Heart right ventricle (tissue), 16 donors: ENCODE measurements at regions not wholly inside any gene's neighbourhood (a gene's known extent, or its start where the extent isn't known, plus 50 kb on each side); places are given as distances from the start of the nearest gene placed in this dataset.

Source experiments
- ATAC-seq, 8 donors: fragments of 200-7000 bp; cut with Tn5 transposase; one replicate each; pipeline ENCODE4 v1.9.1; 2020; ENCODE audit warnings: mild to moderate bottlenecking in 8 of 8, moderate library complexity in 8 of 8, moderate number of reproducible peaks in 1 of 8
- DNase-seq, 2 donors: peaks; one replicate each; pipeline ENCODE4 v3.0.0-alpha.2; 2020
- H3K27ac ChIP-seq, 10 donors: fragments of 200-600 bp; sonication (generic) in 2 of 10; one replicate each; pipeline versions ENCODE4 v1.5.0 to v1.8.0; 2020 to 2022; ENCODE audit warnings: mild to moderate bottlenecking in 3 of 10
- H3K27me3 ChIP-seq, 7 donors: fragments of 200-600 bp; one replicate each; pipeline ENCODE4 v1.8.0; 2021 to 2022; ENCODE audit warnings: mild to moderate bottlenecking in 2 of 7
- H3K36me3 ChIP-seq, 9 donors: fragments of 200-600 bp; sonication (generic) in 1 of 9; one replicate each; pipeline versions ENCODE4 v1.5.0 to v1.8.0; 2020 to 2022; ENCODE audit warnings: mild to moderate bottlenecking in 2 of 9
- H3K4me1 ChIP-seq, 9 donors: fragments of 200-600 bp; sonication (generic) in 1 of 9; one replicate each; pipeline versions ENCODE4 v1.5.0 to v1.8.0; 2020 to 2022; ENCODE audit warnings: mild to moderate bottlenecking in 4 of 9
- H3K4me3 ChIP-seq, 10 donors: fragments of 200-600 bp; sonication (generic) in 2 of 10; one replicate each; pipeline versions ENCODE4 v1.5.0 to v1.8.0; 2020 to 2022; ENCODE audit warnings: mild to moderate bottlenecking in 7 of 10, moderate library complexity in 2 of 10
- H3K9me3 ChIP-seq, 11 donors: fragments of 200-600 bp in 10 of 11; sonication (generic) in 2 of 11; one replicate each; pipeline versions ENCODE4 v1.5.0 to v1.8.0; 2013 to 2022; ENCODE audit warnings: mild to moderate bottlenecking in 2 of 11, control low read depth in 1 of 11, moderate library complexity in 1 of 11
- CTCF ChIP-seq, 9 donors: fragments of 200-600 bp; sonication (generic) in 2 of 9; IDR thresholded peaks; one replicate each; pipeline versions ENCODE4 v1.5.0 to v1.8.0; 2021 to 2022; ENCODE audit warnings: antibody characterized with exemption in 9 of 9, mild to moderate bottlenecking in 5 of 9, moderate library complexity in 1 of 9
- WGBS, 2 donors: extraction: QIAGEN DNeasy Blood & Tissue Kit; methylation state at CpG; one replicate each; pipeline ENCODE4 v1.1.7; 2013; ENCODE audit warnings: inconsistent platforms in 1 of 2; 5-methylcytosine and 5-hydroxymethylcytosine counted together
- intact Hi-C, 10 donors: fragments of 100-400 bp; cut with DNase I; formaldehyde crosslinking; loops; one replicate each; pipeline versions ENCODE4 v1.11.1 to v1.14.2; 2022
- donor health status: Arrhythmogenic right ventricular cardiomyopathy.
- donor health status: ischemic (EF 13 %, LVEDD 7.1; RV severe dilation, severe dysfunction).
- donor health status: healthy with polysubstance abuse.
- donor health status: DM: no; HTN: yes; CAD: no.
- donor health status: DM: no; HTN: no; CAD: no.
- donor health status: ischemic (EF 25% LVEDD 6.9; RV normal size, moderate dysfunction).
- donor health status: ischemic (EF 25% LVEDD 5.7; RV mildly dilated, moderate dysfunction).
- donor health status: healthy.
- donor health status: DM: yes; HTN: yes; CAD: no.
- donor health status: Ischemic cardiomyopathy.
- donor health status: ischemic (EF 35%, LVEDD 5.7; RV mildly dilated, moderate dysfunction).
- donor health status: nonischemic (EF 11% LVEDD 7.7; RV severe dilation, severe dysfunction).
- donor health status: DM: yes; HTN: yes; CAD: no.
- donor health status: PGD.
- donor health status: ischemic (EF 29% LVEDD 5.4; RV normal size, mild dysfunction).
- donor health status: nonischemic (EF 23%, LVEDD 6.1; RV moderate dilation, normal function).

- 93 to 95% methylated on average over 9 of the region's 9 CpGs for WGBS, 2 donors
- H3K9me3 ChIP-seq, result no peaks in the 10 kb centered on the region
Observed at GRCh38 chr3:177249203-177249602, 51.9 kb upstream of the TBL1XR1 start.

GRCh38 chr3:177250151-177250550 is 52.9 kb upstream of the TBL1XR1 start:
- Histone ChIP-seq H3K9me3 (no peaks in the 10 kb centered on the region), H3K27ac (no peak overlapping the region), H3K4me3 (no peak overlapping the region), H3K27me3 (no peaks in the 10 kb centered on the region), H3K36me3 (no peaks in the 10 kb centered on the region), H3K4me1 (peaks cover 0 to 15% (median 0%) of the 10 kb centered on the region in 9 donors)
- intact Hi-C loops, result no loop called here
- TF ChIP-seq CTCF (IDR thresholded peaks at IDR 0.05), result no peak
- WGBS, 2 donors, result 59 to 73% methylated on average over 1 of the region's 1 CpG
- ATAC-seq (no peak), DNase-seq (no peak)

More at GRCh38 chr3:177249203-177249602, 51.9 kb upstream of the TBL1XR1 start:
- no peak for TF ChIP-seq CTCF (IDR thresholded peaks at IDR 0.05)
- Histone ChIP-seq H3K4me3 (no peak overlapping the region), H3K27me3 (no peaks in the 10 kb centered on the region), H3K36me3 (no peaks in the 10 kb centered on the region), H3K4me1 (peaks cover 0 to 15% (median 0%) of the 10 kb centered on the region in 9 donors), H3K27ac (no peak overlapping the region)
- intact Hi-C loops, result no loop called here
- DNase-seq, result no peak
- ATAC-seq, result no peak

GRCh38 chr3:177251755-177252154 is 54.5 kb upstream of the TBL1XR1 start:
- 88 to 92% methylated on average over 4 of the region's 4 CpGs for WGBS, 2 donors
- no peak for DNase-seq
- Histone ChIP-seq H3K4me3 (no peak overlapping the region), H3K27me3 (no peaks in the 10 kb centered on the region), H3K4me1 (peaks cover 0 to 15% (median 0%) of the 10 kb centered on the region in 9 donors), H3K36me3 (no peaks in the 10 kb centered on the region), H3K27ac (no peak overlapping the region), H3K9me3 (no peaks in the 10 kb centered on the region)
- ATAC-seq, result no peak
- no peak for TF ChIP-seq CTCF (IDR thresholded peaks at IDR 0.05)
- intact Hi-C loops, result no loop called here

- WGBS, 2 donors, result 85 to 100% methylated on average over 1 of the region's 1 CpG
- DNase-seq (no peak), ATAC-seq (no peak)
- Histone ChIP-seq H3K4me3 (no peak overlapping the region), H3K27ac (no peak overlapping the region), H3K9me3 (no peaks in the 10 kb centered on the region), H3K4me1 (peaks cover 0 to 1% (median 0%) of the 10 kb centered on the region in 9 donors), H3K36me3 (no peaks in the 10 kb centered on the region), H3K27me3 (no peaks in the 10 kb centered on the region)
- TF ChIP-seq CTCF (IDR thresholded peaks at IDR 0.05), result no peak
- intact Hi-C loops, result no loop called here
Observed at GRCh38 chr3:177257006-177257405, 59.7 kb upstream of the TBL1XR1 start.
